HFFc6 (cell line): ENCODE measurements at regions not wholly inside any gene's neighbourhood (a gene's known extent, or its start where the extent isn't known, plus 50 kb on each side); places are given as distances from the start of the nearest gene placed in this dataset.

ENCODE experiments used
- DNase-seq: peaks from one replicate; pipeline ENCODE4 v3.0.0-alpha.2; 2018
- H3K27ac Mint-ChIP-seq: 2 replicates; pipeline ENCODE4 v1.8.0; 2020; ENCODE audit warnings: mild to moderate bottlenecking, mixed read lengths
- H3K27me3 Mint-ChIP-seq: 2 replicates; pipeline ENCODE4 v1.8.0; 2021; ENCODE audit warnings: mild to moderate bottlenecking, moderate library complexity, mixed read lengths; ENCODE audit not compliant: insufficient read depth
- H3K36me3 Mint-ChIP-seq: 2 replicates; pipeline ENCODE4 v1.8.0; 2021; ENCODE audit warnings: low read depth, mixed read lengths
- H3K4me1 Mint-ChIP-seq: 2 replicates; pipeline ENCODE4 v1.8.0; 2020; ENCODE audit warnings: low read depth, mixed read lengths
- H3K4me3 Mint-ChIP-seq: 2 replicates; pipeline ENCODE4 v1.8.0; 2020; ENCODE audit warnings: mild to moderate bottlenecking, moderate library complexity, mixed read lengths
- H3K9me3 Mint-ChIP-seq: 2 replicates; pipeline ENCODE4 v1.8.0; 2020; ENCODE audit warnings: mild to moderate bottlenecking, mixed read lengths
- TF ChIP-seq, protein P1 (sequence below): fragments of 200-600 bp; sonication (generic); IDR thresholded peaks from 2 replicates; pipeline ENCODE4 v1.5.0; 2021; ENCODE audit warnings: antibody characterized with exemption, mild to moderate bottlenecking

- Mint-ChIP-seq H3K4me3 (no peak overlapping the region; the same call in 1 of the 2 replicates), H3K9me3 (peaks cover 7% of the 10 kb centered on the region; the same call in 1 of the 2 replicates)
- no peak for DNase-seq
Measured at GRCh38 chr3:177589041-177589650, 391.9 kb upstream of the TBL1XR1 start.

DNA sequence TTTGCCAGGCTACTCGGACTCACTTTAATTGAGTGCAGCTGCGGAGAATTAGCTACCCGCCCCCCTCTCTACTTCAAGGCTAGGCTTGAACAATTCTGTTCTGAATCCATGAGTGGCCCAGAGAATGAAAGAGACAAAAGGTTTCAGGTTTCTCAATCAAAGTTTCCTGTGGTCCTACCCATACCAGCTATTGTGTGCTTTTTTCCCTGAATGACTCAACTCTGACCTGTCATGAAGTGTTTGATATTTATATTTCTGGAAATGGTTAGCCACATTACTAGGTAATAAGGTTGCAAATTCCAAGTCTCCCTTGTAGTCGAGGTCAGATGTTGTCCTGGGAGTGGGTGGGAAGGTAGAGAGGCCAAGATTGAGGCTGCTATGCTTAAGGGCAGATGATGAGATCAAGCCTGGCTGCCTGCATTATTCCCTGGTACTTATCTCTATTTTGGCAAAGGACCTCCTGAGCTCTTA lies 392.7 kb upstream of the TBL1XR1 start:
- H3K27me3 Mint-ChIP-seq: no peaks in the 10 kb centered on the region; the same call in 1 of the 2 replicates

More at GRCh38 chr3:177589041-177589650, 391.9 kb upstream of the TBL1XR1 start:
- Mint-ChIP-seq H3K27me3 (no peaks in the 10 kb centered on the region; the same call in 1 of the 2 replicates), H3K27ac (0 out of 2 replicates have a peak overlapping the region, but pooled peaks have one; percentile 84), H3K36me3 (no peaks in the 10 kb centered on the region; the same call in 1 of the 2 replicates), H3K4me1 (peaks cover 55% of the 10 kb centered on the region)
- TF ChIP-seq, protein P1, sequence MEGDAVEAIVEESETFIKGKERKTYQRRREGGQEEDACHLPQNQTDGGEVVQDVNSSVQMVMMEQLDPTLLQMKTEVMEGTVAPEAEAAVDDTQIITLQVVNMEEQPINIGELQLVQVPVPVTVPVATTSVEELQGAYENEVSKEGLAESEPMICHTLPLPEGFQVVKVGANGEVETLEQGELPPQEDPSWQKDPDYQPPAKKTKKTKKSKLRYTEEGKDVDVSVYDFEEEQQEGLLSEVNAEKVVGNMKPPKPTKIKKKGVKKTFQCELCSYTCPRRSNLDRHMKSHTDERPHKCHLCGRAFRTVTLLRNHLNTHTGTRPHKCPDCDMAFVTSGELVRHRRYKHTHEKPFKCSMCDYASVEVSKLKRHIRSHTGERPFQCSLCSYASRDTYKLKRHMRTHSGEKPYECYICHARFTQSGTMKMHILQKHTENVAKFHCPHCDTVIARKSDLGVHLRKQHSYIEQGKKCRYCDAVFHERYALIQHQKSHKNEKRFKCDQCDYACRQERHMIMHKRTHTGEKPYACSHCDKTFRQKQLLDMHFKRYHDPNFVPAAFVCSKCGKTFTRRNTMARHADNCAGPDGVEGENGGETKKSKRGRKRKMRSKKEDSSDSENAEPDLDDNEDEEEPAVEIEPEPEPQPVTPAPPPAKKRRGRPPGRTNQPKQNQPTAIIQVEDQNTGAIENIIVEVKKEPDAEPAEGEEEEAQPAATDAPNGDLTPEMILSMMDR: no peak

GRCh38 chr3:177590826-177591225 lies 393.5 kb upstream of the TBL1XR1 start:
- Mint-ChIP-seq H3K9me3 (peaks cover 7% of the 10 kb centered on the region; the same call in 1 of the 2 replicates), H3K4me1 (peaks cover 72% of the 10 kb centered on the region), H3K36me3 (peaks cover 3% of the 10 kb centered on the region; the same call in 1 of the 2 replicates), H3K27ac (peak overlapping the region; percentile 44), H3K27me3 (no peaks in the 10 kb centered on the region; the same call in 1 of the 2 replicates), H3K4me3 (no peak overlapping the region)
- TF ChIP-seq, protein P1: no peak
- DNase-seq: no peak

More for the DNA sequence above, 392.7 kb upstream of the TBL1XR1 start:
- Mint-ChIP-seq H3K36me3 (no peaks in the 10 kb centered on the region; the same call in 1 of the 2 replicates), H3K4me3 (peak overlapping the region; percentile 74), H3K9me3 (peaks cover 7% of the 10 kb centered on the region; the same call in 1 of the 2 replicates), H3K27ac (peak overlapping the region; percentile 84), H3K4me1 (peaks cover 63% of the 10 kb centered on the region)
- DNase-seq: peak; percentile 80
- TF ChIP-seq, protein P1: no peak

GRCh38 chr3:177591379-177591778 lies 394.1 kb upstream of the TBL1XR1 start:
- peaks cover 7% of the 10 kb centered on the region; the same call in 1 of the 2 replicates for H3K9me3 Mint-ChIP-seq
- H3K27me3 Mint-ChIP-seq: no peaks in the 10 kb centered on the region; the same call in 1 of the 2 replicates
- no peak overlapping the region for H3K4me3 Mint-ChIP-seq
- H3K27ac Mint-ChIP-seq: peak overlapping the region; percentile 44; the same call in 1 of the 2 replicates
- TF ChIP-seq, protein P1: no peak
- peaks cover 3% of the 10 kb centered on the region; the same call in 1 of the 2 replicates for H3K36me3 Mint-ChIP-seq
- DNase-seq: no peak
- peaks cover 78% of the 10 kb centered on the region for H3K4me1 Mint-ChIP-seq

DNA sequence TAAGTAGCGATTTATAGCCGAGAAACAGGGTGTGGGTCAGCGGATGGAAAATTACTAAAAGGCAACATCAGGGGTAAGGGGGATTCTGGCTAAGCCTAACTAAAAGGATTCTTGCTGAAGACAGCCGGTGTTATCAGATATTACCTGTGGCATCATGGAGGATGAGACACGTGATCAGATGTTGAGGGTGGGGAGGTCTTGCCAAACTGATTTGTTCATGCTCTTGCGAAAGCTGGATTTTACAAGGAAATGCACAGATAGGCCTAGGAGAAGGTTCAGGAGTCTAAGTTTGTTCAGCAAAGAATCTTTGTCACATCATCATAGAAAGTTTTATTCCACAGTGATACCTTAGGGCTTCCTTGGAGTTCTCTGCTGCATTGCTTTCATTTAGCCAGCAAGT lies 396.8 kb upstream of the TBL1XR1 start:
- Mint-ChIP-seq H3K4me1 (peaks cover 93% of the 10 kb centered on the region), H3K27me3 (no peaks in the 10 kb centered on the region; the same call in 1 of the 2 replicates), H3K27ac (no peak overlapping the region), H3K4me3 (no peak overlapping the region), H3K9me3 (no peaks in the 10 kb centered on the region), H3K36me3 (peaks cover 3% of the 10 kb centered on the region; the same call in 1 of the 2 replicates)
- TF ChIP-seq, protein P1: no peak
- DNase-seq: no peak
